Omental fat pad (tissue), 3 donors: ENCODE measurements at regions not wholly inside any gene's neighbourhood (a gene's known extent, or its start where the extent isn't known, plus 50 kb on each side); places are given as distances from the start of the nearest gene placed in this dataset.
"Not testable (repeated sequence)": the region's sequence is repeated elsewhere in the genome, so short reads cannot be mapped to it uniquely, and the experiment has no call there.

Experiments
- ATAC-seq: fragments of 150-250 bp; one replicate; pipeline ENCODE4 v1.9.1; 2016; ENCODE audit warnings: mild to moderate bottlenecking, moderate library complexity; ENCODE audit not compliant: low FRiP score
- DNase-seq: peaks from one replicate; pipeline ENCODE4 v3.0.0-alpha.2; 2019; ENCODE audit warnings: low spot score
- TF ChIP-seq, protein P1 (sequence below), 3 donors: fragments of 450-650 bp; IDR thresholded peaks; one replicate each; pipeline ENCODE4 v1.5.1; 2016 to 2017; ENCODE audit warnings: antibody characterized with exemption in 3 of 3, mild to moderate bottlenecking in 3 of 3, moderate library complexity in 2 of 3

- no peak for ATAC-seq
- TF ChIP-seq, protein P1, sequence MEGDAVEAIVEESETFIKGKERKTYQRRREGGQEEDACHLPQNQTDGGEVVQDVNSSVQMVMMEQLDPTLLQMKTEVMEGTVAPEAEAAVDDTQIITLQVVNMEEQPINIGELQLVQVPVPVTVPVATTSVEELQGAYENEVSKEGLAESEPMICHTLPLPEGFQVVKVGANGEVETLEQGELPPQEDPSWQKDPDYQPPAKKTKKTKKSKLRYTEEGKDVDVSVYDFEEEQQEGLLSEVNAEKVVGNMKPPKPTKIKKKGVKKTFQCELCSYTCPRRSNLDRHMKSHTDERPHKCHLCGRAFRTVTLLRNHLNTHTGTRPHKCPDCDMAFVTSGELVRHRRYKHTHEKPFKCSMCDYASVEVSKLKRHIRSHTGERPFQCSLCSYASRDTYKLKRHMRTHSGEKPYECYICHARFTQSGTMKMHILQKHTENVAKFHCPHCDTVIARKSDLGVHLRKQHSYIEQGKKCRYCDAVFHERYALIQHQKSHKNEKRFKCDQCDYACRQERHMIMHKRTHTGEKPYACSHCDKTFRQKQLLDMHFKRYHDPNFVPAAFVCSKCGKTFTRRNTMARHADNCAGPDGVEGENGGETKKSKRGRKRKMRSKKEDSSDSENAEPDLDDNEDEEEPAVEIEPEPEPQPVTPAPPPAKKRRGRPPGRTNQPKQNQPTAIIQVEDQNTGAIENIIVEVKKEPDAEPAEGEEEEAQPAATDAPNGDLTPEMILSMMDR (IDR thresholded peaks at IDR 0.05), result no peak
- DNase-seq, result no peak
Measured at GRCh38 chr3:88742674-88743507, 364.5 kb upstream of the EPHA3 start.

GRCh38 chr3:88744896-88745295 lies 362.5 kb upstream of the EPHA3 start:
- ATAC-seq (no peak), DNase-seq (no peak)
- TF ChIP-seq, protein P1 (IDR thresholded peaks at IDR 0.05), result no peak

- not testable (repeated sequence) for ATAC-seq, DNase-seq
Measured at GRCh38 chr3:88747145-88747544, 360.3 kb upstream of the EPHA3 start.

- ATAC-seq (no peak), DNase-seq (no peak)
- TF ChIP-seq, protein P1 (IDR thresholded peaks at IDR 0.05), result no peak
Measured at GRCh38 chr3:88758676-88759075, 348.7 kb upstream of the EPHA3 start.

- TF ChIP-seq, protein P1 (IDR thresholded peaks at IDR 0.05), result no peak
- ATAC-seq, result no peak
- no peak for DNase-seq
Measured at GRCh38 chr3:88767746-88768145, 339.7 kb upstream of the EPHA3 start.

DNA sequence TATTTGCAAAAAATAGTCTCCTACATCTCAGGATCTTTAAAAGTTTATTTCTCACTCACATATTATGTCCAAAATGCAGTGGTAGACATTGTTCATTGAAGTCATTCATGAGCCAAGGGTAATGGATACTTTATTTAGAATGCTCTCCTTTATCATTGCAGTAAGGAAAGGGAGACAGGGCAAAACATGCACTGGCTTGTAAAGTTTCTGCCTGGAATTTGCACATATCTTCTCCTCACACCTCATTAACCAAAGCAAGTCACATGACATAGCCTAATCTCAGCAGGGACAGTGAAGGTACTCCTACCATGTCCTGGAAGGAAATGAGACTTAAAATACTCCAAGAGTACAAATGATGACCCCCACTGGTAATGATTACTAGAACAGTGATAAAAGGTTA lies 333.7 kb upstream of the EPHA3 start:
- no peak for DNase-seq

GRCh38 chr3:88775026-88775690 lies 332.3 kb upstream of the EPHA3 start:
- TF ChIP-seq, protein P1 (IDR thresholded peaks at IDR 0.05), result no peak
- DNase-seq (no peak), ATAC-seq (no peak)

More for the DNA sequence above, 333.7 kb upstream of the EPHA3 start:
- TF ChIP-seq, protein P1 (IDR thresholded peaks at IDR 0.05), result no peak
- no peak for ATAC-seq
